Tibial artery (tissue), 4 donors: ENCODE measurements at regions not wholly inside any gene's neighbourhood (a gene's known extent, or its start where the extent isn't known, plus 50 kb on each side); places are given as distances from the start of the nearest gene placed in this dataset.

Experiments used
- DNase-seq, 2 donors: peaks; one replicate each; pipeline ENCODE4 v3.0.0-alpha.2; 2019
- H3K27ac ChIP-seq, 2 donors: fragments of 200-600 bp; sonication (generic) in 1 of 2; 1 replicate in 1 of 2; 2 replicates in 1 of 2; pipeline ENCODE4 v1.5.1; 2018 to 2019; ENCODE audit warnings: mild to moderate bottlenecking in 1 of 2
- H3K27me3 ChIP-seq, 2 donors: fragments of 200-600 bp; sonication (generic) in 1 of 2; one replicate each; pipeline versions ENCODE4 v1.5.1 to v1.6.0; 2016 to 2019
- H3K36me3 ChIP-seq, 3 donors: fragments of 200-600 bp; sonication (generic) in 2 of 3; one replicate each; pipeline ENCODE4 v1.5.1; 2016 to 2019; ENCODE audit warnings: mild to moderate bottlenecking in 2 of 3
- H3K4me1 ChIP-seq, 4 donors: fragments of 200-600 bp; sonication (generic) in 2 of 4; 1 replicate in 3 of 4; 2 replicates in 1 of 4; pipeline ENCODE4 v1.5.1; 2016 to 2019
- H3K4me3 ChIP-seq, 2 donors: fragments of 200-600 bp; sonication (generic) in 1 of 2; 1 replicate in 1 of 2; 2 replicates in 1 of 2; pipeline ENCODE4 v1.5.1; 2018 to 2019; ENCODE audit warnings: mild to moderate bottlenecking in 2 of 2
- H3K9me3 ChIP-seq, 3 donors: fragments of 200-600 bp; sonication (generic) in 1 of 3; one replicate each; pipeline ENCODE4 v1.5.1; 2016 to 2019
- CTCF ChIP-seq, 2 experiments: fragments of 200-600 bp in 1 of 2; fragments of 450-650 bp in 1 of 2; IDR thresholded peaks; one replicate each; pipeline ENCODE4 v1.5.1; 2017 to 2019; ENCODE audit warnings: antibody characterized with exemption in 2 of 2, mild to moderate bottlenecking in 1 of 2, moderate library complexity in 1 of 2
- intact Hi-C: fragments of 100-400 bp; cut with DNase I; formaldehyde crosslinking; loops from one replicate; pipeline ENCODE4 v1.15.0; 2023; ENCODE audit warnings: low total_unique reads

GRCh38 chr11:69884286-69884685, 65.1 kb upstream of the FGF3 start:
- Histone ChIP-seq H3K27ac (no peak overlapping the region), H3K36me3 (no peaks in the 10 kb centered on the region), H3K4me1 (no peaks in the 10 kb centered on the region), H3K9me3 (no peaks in the 10 kb centered on the region), H3K27me3 (peaks cover 0 to 68% of the 10 kb centered on the region in 2 donors), H3K4me3 (no peak overlapping the region)
- intact Hi-C loops, result no loop called here
- no peak for DNase-seq
- no peak for TF ChIP-seq CTCF (IDR thresholded peaks at IDR 0.05)

- no peaks in the 10 kb centered on the region for H3K36me3 ChIP-seq
- H3K27me3 ChIP-seq, result peaks cover 0 to 67% of the 10 kb centered on the region in 2 donors
- intact Hi-C loops, result no loop called here
- H3K4me3 ChIP-seq, result no peak overlapping the region
- H3K4me1 ChIP-seq, result no peaks in the 10 kb centered on the region
- no peak overlapping the region for H3K27ac ChIP-seq
- TF ChIP-seq CTCF (IDR thresholded peaks at IDR 0.05), result no peak
- H3K9me3 ChIP-seq, result no peaks in the 10 kb centered on the region
- DNase-seq, result no peak
These were observed 65.5 kb upstream of the FGF3 start for GRCh38 chr11:69884751-69885150.

GRCh38 chr11:69887330-69887729, 68.1 kb upstream of the FGF3 start:
- intact Hi-C loops, result no loop called here
- Histone ChIP-seq H3K36me3 (no peaks in the 10 kb centered on the region), H3K27me3 (peaks cover 0 to 46% of the 10 kb centered on the region in 2 donors), H3K27ac (no peak overlapping the region), H3K9me3 (no peaks in the 10 kb centered on the region), H3K4me3 (no peak overlapping the region), H3K4me1 (peaks cover 0 to 12% (median 5%) of the 10 kb centered on the region in 4 donors)
- DNase-seq, result no peak
- TF ChIP-seq CTCF (IDR thresholded peaks at IDR 0.05), result no peak

- H3K27me3 ChIP-seq, result peaks cover 0 to 43% of the 10 kb centered on the region in 2 donors
- peaks cover 0 to 12% (median 5%) of the 10 kb centered on the region in 4 donors for H3K4me1 ChIP-seq
- H3K4me3 ChIP-seq, result no peak overlapping the region
- DNase-seq, result no peak
- no peak for TF ChIP-seq CTCF (IDR thresholded peaks at IDR 0.05)
- no peak overlapping the region for H3K27ac ChIP-seq
- intact Hi-C loops, result no loop called here
- no peaks in the 10 kb centered on the region for H3K9me3 ChIP-seq
- H3K36me3 ChIP-seq, result no peaks in the 10 kb centered on the region
These were observed 68.7 kb upstream of the FGF3 start for GRCh38 chr11:69887841-69888427.

GRCh38 chr11:69888483-69889181, 69.4 kb upstream of the FGF3 start:
- no peak for DNase-seq
- peak; percentile 62 to 80 for TF ChIP-seq CTCF (IDR thresholded peaks at IDR 0.05)
- no peak overlapping the region for H3K27ac ChIP-seq
- peaks cover 0 to 12% (median 5%) of the 10 kb centered on the region in 4 donors for H3K4me1 ChIP-seq
- peaks cover 0 to 36% of the 10 kb centered on the region in 2 donors for H3K27me3 ChIP-seq
- no peaks in the 10 kb centered on the region for H3K36me3 ChIP-seq
- H3K9me3 ChIP-seq, result no peaks in the 10 kb centered on the region
- H3K4me3 ChIP-seq, result no peak overlapping the region
- intact Hi-C loops, result no loop called here
